ENCODE measurements at regions not wholly inside any gene's neighbourhood (a gene's known extent, or its start where the extent isn't known, plus 50 kb on each side); places are given as distances from the start of the nearest gene placed in this dataset.
"Not testable (repeated sequence)": the region's sequence is repeated elsewhere in the genome, so short reads cannot be mapped to it uniquely, and the experiment has no call there.

GRCh38 chr2:118464546-118465265 lies 376.4 kb downstream of the INSIG2 start:
- no peak for DNase-seq

GRCh38 chr2:118464046-118464445 lies 375.8 kb downstream of the INSIG2 start:
- no peak for DNase-seq

GRCh38 chr2:118460425-118460824 lies 372.2 kb downstream of the INSIG2 start:
- DNase-seq: no peak

- no peak for DNase-seq
Observed at GRCh38 chr2:118459426-118459825, 371.2 kb downstream of the INSIG2 start.

GRCh38 chr2:118457951-118458350 lies 369.7 kb downstream of the INSIG2 start:
- no peak for DNase-seq

DNA sequence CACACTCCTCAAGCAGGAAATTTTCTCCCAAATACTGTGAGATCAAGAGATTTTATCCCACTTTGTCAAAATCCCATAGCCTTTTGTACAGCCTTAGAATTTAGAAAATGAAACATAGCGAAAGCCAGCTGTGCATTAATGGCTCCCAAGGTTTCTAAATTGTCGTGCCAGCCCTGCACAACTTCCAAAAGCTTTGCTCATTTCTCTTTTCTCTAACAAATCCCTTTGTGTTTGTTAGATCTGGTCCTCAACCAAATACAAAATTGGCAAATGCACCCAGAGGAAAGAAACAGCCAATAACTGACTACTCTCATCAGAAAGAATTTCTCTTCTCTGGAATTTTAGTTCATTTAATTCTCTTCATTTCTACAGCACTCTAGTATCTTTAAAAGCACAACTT lies 361.1 kb downstream of the INSIG2 start:
- DNase-seq: no peak

- no peak for DNase-seq
Observed at GRCh38 chr2:118443596-118443995, 355.3 kb downstream of the INSIG2 start.

DNA sequence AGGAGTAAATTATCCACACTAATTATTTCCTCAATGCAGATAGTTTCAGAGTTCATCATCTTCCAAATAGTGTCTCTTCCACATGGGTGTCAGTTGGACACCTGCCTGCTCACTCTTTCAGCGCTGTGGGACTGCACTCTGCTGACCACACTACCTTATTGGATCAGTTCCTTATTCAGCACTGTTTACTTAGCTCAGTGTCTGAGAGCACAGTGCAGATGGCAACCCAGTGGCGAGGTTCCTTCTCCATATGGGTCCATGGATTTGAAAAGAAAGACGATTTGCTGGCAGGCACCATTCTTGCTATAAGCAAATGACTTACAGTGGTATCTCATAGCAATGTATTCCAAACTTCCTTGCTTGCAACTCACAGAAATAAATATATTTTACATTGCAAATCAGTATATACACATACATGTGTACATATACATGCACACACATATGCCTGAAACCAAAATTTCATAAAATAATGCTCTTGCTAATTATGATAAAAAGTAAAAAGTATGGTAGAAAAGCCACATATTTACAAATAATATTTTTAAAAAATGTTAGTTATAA lies 354.8 kb downstream of the INSIG2 start:
- DNase-seq: no peak

DNA sequence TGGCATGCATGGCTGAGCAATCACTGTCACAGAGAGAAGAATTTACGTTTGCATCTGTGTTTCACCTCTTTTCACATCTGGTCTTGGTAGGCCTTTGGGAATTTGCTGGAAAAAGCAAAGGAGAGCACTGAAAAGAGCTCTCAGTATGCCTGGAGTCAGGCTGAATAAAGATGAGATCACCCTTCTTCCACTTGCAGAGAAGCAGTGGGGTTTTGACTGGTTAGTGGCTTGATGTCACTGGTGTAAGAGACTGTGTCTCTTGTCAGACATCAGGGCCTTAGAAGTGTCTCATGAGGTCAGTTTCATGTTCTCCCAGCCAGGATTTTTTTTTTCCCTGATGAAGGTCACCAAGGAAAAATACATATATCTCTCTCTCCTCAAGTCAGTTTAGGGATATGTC lies 353.8 kb downstream of the INSIG2 start:
- no peak for DNase-seq

DNA sequence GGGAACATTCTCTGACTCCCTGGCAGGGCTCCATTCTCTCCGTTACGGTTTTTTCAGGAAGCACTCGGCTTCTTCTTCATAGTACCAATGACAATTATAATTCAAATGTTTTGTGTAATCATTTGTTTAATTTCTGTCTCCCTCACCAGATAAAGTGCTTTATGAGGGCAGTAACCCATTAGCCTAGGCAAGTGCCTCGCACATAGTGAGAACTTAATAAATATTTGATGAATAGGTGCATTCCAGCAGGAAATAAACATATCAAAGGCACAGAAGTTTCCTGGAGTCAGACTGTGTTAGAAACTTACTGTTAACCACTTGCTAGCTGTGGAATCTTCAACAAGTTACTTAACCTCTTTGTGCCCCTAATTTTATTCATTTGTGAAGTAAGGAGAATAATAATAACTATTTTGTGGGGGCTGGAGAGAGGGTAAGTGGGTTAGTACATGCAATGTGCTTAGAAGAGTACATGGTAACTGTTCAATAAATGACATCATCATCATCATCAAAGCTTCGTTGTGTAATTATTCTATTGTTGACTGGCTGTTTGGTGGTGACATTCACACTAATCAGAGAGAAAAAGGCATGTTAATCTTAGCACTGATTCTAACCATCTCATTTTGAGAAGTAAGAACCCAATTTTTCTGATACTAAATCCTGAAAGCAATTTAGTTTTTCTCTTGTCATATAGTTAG lies 352.3 kb downstream of the INSIG2 start:
- no peak for DNase-seq

GRCh38 chr2:118437501-118437900 lies 349.2 kb downstream of the INSIG2 start:
- DNase-seq: no peak

DNA sequence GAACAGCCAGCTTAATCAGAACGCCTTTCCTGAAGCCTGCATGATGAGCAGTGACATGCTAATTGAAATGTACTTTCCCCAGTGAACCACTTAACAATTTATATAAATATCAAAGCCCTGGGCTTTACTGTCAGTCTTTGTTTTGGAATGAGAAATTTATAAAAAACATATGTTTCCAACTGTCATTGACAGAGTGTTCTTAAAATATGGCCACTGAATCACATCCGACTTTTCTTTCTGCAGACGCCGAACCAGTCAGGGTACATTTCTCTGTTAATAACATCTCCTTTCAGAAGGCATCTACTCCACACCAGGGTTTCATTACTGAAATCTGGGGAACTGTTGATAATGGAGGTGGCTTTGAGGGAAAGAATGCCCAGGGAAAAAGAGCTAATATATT lies 343.7 kb downstream of the INSIG2 start:
- DNase-seq: no peak

GRCh38 chr2:118431586-118431985 lies 343.3 kb downstream of the INSIG2 start:
- DNase-seq: no peak

- DNase-seq: no peak
Observed at GRCh38 chr2:118431165-118431517, 342.9 kb downstream of the INSIG2 start.

DNA sequence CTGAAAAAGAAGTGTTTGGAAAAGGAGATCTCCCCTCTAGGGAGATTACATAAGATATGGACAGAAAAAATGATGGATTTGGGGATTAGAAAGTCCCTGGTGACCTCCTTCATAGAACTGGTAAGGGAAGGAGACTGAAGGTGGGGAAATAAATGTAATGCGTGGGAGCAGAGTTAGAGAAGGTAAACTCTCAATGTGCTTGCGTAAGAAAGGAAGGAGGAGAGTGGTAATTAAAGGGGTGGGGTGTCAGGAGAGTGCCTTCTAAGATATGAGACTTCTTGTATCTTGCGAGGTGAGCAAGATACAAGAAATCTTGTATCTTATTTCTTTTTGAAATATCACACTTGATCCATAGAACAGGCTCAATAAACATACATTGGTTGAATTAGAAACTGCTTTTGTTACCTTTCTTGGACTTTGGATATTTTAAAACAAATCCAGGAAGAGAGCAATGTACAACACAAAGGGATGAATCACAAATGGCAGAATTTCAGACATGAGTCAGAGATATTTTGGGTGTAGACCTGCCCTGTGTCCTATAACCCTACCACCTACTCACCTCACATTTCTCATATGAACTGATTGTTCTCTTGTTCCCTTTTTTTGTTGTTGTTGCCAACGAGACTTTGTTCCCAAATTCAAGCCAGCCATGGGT lies 342.4 kb downstream of the INSIG2 start:
- DNase-seq: no peak

- DNase-seq: no peak
Observed at GRCh38 chr2:118425191-118425590, 336.9 kb downstream of the INSIG2 start.

- no peak for DNase-seq
Observed at GRCh38 chr2:118423776-118424175, 335.5 kb downstream of the INSIG2 start.

- DNase-seq: no peak
Observed at GRCh38 chr2:118421648-118422047, 333.4 kb downstream of the INSIG2 start.

- DNase-seq: no peak
Observed at GRCh38 chr2:118417406-118418120, 329.3 kb downstream of the INSIG2 start.

- not testable (repeated sequence) for DNase-seq
Observed at GRCh38 chr2:118415186-118415585, 326.9 kb downstream of the INSIG2 start.

DNA sequence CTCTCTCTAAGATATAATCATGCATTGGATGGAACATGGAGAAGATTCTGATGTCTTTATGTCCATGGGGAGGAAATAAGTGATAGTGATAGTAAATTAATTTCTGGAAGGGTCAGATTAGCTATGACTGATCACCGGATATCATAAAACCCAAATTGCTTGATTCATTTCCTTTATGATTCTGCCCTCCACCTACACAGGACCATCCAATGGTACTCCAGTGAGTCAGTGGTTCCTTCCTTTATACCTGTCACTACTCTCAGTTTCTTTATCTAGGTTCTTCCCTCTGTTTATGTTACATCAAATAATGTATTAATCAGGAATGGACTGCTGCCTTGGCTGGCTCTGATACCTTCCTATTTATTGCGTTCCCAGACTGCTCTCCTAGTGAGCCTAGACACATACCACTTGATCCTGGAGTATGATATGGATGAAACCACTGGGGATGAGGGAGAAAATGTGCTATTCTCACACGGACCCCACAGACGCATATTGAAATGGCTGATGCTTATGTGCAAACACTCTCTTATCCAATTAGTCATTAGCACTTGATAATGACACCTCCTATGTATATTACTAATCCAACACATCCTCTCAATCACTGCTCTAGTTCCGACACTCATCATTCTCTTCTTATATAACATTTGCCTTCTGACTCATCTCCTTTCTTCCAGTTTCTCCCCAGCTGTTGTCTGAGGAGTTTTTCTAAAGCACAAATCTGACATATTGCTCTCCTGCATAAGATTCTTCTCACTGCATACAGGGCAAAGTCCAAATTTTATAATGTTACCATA lies 315.6 kb downstream of the INSIG2 start:
- no peak for DNase-seq
